Neural progenitor cell (in vitro differentiated cells): ENCODE measurements at regions not wholly inside any gene's neighbourhood (a gene's known extent, or its start where the extent isn't known, plus 50 kb on each side); places are given as distances from the start of the nearest gene placed in this dataset.

Experiments
- DNase-seq: peaks from one replicate; pipeline ENCODE4 v3.0.0-alpha.2; 2016; ENCODE audit warnings: low spot score
- H2AFZ ChIP-seq: fragments of 200-600 bp; sonication (generic); replicated peaks from 2 replicates; pipeline ENCODE4 v1.6.1; 2016; ENCODE audit warnings: antibody characterized with exemption
- H3F3A ChIP-seq: fragments of 200-600 bp; sonication (generic); 2 replicates; pipeline ENCODE4 v1.6.1; 2016; ENCODE audit warnings: antibody characterized with exemption, low read depth
- H3K27ac ChIP-seq: fragments of 200-600 bp; sonication (generic); 2 replicates; pipeline ENCODE4 v1.5.1; 2016; ENCODE audit warnings: mild to moderate bottlenecking
- H3K27me3 ChIP-seq: fragments of 200-600 bp; sonication (generic); 2 replicates; pipeline ENCODE4 v1.6.1; 2016; ENCODE audit warnings: mild to moderate bottlenecking, moderate library complexity
- H3K36me3 ChIP-seq: fragments of 200-600 bp; sonication (generic); 2 replicates; pipeline ENCODE4 v1.5.1; 2016
- H3K4me1 ChIP-seq: fragments of 200-600 bp; sonication (generic); 2 replicates; pipeline ENCODE4 v1.6.1; 2016; ENCODE audit warnings: mixed run types
- H3K4me2 ChIP-seq: fragments of 200-600 bp; sonication (generic); 2 replicates; pipeline ENCODE4 v1.6.1; 2016
- H3K4me3 ChIP-seq: fragments of 200-600 bp; sonication (generic); 2 replicates; pipeline ENCODE4 v1.5.1; 2016
- H3K79me2 ChIP-seq: fragments of 200-600 bp; sonication (generic); 2 replicates; pipeline ENCODE4 v1.6.1; 2016; ENCODE audit warnings: low read depth
- H3K9ac ChIP-seq: fragments of 200-600 bp; sonication (generic); 2 replicates; pipeline ENCODE4 v1.6.1; 2016
- H3K9me3 ChIP-seq: fragments of 200-600 bp; sonication (generic); 2 replicates; pipeline ENCODE4 v1.5.1; 2016; ENCODE audit warnings: low read depth
- H4K20me1 ChIP-seq: fragments of 200-600 bp; sonication (generic); 2 replicates; pipeline ENCODE4 v1.6.1; 2016; ENCODE audit warnings: low read depth
- H3K27ac Mint-ChIP-seq: 3 replicates; pipeline ENCODE4 v1.8.0; 2021; ENCODE audit warnings: mixed read lengths
- H3K27me3 Mint-ChIP-seq: 2 replicates; pipeline ENCODE4 v1.8.0; 2022; ENCODE audit warnings: low read depth, mild to moderate bottlenecking, inconsistent platforms, moderate library complexity, mixed read lengths; ENCODE audit not compliant: insufficient read depth
- H3K36me3 Mint-ChIP-seq: 3 replicates; pipeline ENCODE4 v1.8.0; 2021; ENCODE audit warnings: mixed read lengths
- H3K4me1 Mint-ChIP-seq: 3 replicates; pipeline ENCODE4 v1.8.0; 2021; ENCODE audit warnings: mixed read lengths
- H3K4me3 Mint-ChIP-seq: 3 replicates; pipeline ENCODE4 v1.8.0; 2021; ENCODE audit warnings: mild to moderate bottlenecking, moderate library complexity, mixed read lengths
- H3K9me3 Mint-ChIP-seq: 3 replicates; pipeline ENCODE4 v1.8.0; 2020; ENCODE audit warnings: mixed read lengths
- CTCF ChIP-seq: fragments of 200-600 bp; sonication (generic); IDR thresholded peaks from 2 replicates; pipeline ENCODE4 v1.5.1; 2017; ENCODE audit warnings: antibody characterized with exemption, mild to moderate bottlenecking
- EZH2 ChIP-seq: fragments of 200-600 bp; sonication (generic); IDR thresholded peaks from 2 replicates; pipeline ENCODE4 v1.6.1; 2017; ENCODE audit warnings: antibody characterized with exemption, mild to moderate bottlenecking, moderate library complexity
- EZH2phosphoT487 ChIP-seq: fragments of 200-600 bp; sonication (generic); IDR thresholded peaks from 2 replicates; pipeline ENCODE4 v1.6.1; 2017; ENCODE audit warnings: antibody characterized with exemption

- no peaks in the 10 kb centered on the region for H3K36me3 ChIP-seq
- H3K9ac ChIP-seq, result no peak overlapping the region
- H3K4me2 ChIP-seq, result no peak overlapping the region
- no peak overlapping the region for H3K27ac ChIP-seq
- Mint-ChIP-seq H3K27me3 (peaks cover 7% of the 10 kb centered on the region), H3K9me3 (no peaks in the 10 kb centered on the region), H3K4me1 (peaks cover 6% of the 10 kb centered on the region), H3K27ac (no peak overlapping the region), H3K4me3 (no peak overlapping the region), H3K36me3 (no peaks in the 10 kb centered on the region)
- no peaks in the 10 kb centered on the region for H3K27me3 ChIP-seq
- TF ChIP-seq EZH2, result no peak
- no peak for TF ChIP-seq EZH2phosphoT487
- TF ChIP-seq CTCF, result no peak
- no peak overlapping the region for H2AFZ ChIP-seq
- H3F3A ChIP-seq, result no peaks in the 10 kb centered on the region
- H4K20me1 ChIP-seq, result no peaks in the 10 kb centered on the region
- DNase-seq, result no peak
- no peaks in the 10 kb centered on the region for H3K4me1 ChIP-seq
- no peaks in the 10 kb centered on the region for H3K79me2 ChIP-seq
- no peaks in the 10 kb centered on the region for H3K9me3 ChIP-seq
- no peak overlapping the region for H3K4me3 ChIP-seq
Observed at GRCh38 chr7:25964483-25964991, 187.5 kb upstream of the NFE2L3 start.

GRCh38 chr7:25965405-25966123 is 186.4 kb upstream of the NFE2L3 start:
- H3K4me1 ChIP-seq, result no peaks in the 10 kb centered on the region
- H3K9ac ChIP-seq, result no peak overlapping the region
- no peaks in the 10 kb centered on the region for H3K36me3 ChIP-seq
- Mint-ChIP-seq H3K36me3 (no peaks in the 10 kb centered on the region), H3K27me3 (peaks cover 7% of the 10 kb centered on the region), H3K4me1 (peaks cover 6% of the 10 kb centered on the region), H3K4me3 (no peak overlapping the region), H3K27ac (no peak overlapping the region), H3K9me3 (no peaks in the 10 kb centered on the region)
- H3K27ac ChIP-seq, result no peak overlapping the region
- no peaks in the 10 kb centered on the region for H3K79me2 ChIP-seq
- H3K9me3 ChIP-seq, result no peaks in the 10 kb centered on the region
- no peak overlapping the region for H3K4me3 ChIP-seq
- no peak for DNase-seq
- H3K4me2 ChIP-seq, result no peak overlapping the region
- no peak for TF ChIP-seq EZH2phosphoT487
- no peak for TF ChIP-seq CTCF
- TF ChIP-seq EZH2, result no peak
- no peak overlapping the region for H2AFZ ChIP-seq
- H4K20me1 ChIP-seq, result no peaks in the 10 kb centered on the region
- no peaks in the 10 kb centered on the region for H3K27me3 ChIP-seq
- no peaks in the 10 kb centered on the region for H3F3A ChIP-seq

- Mint-ChIP-seq H3K4me3 (no peak overlapping the region), H3K4me1 (peaks cover 6% of the 10 kb centered on the region), H3K36me3 (no peaks in the 10 kb centered on the region), H3K27me3 (peaks cover 5% of the 10 kb centered on the region), H3K27ac (no peak overlapping the region), H3K9me3 (no peaks in the 10 kb centered on the region)
- Histone ChIP-seq H3K9ac (no peak overlapping the region), H3K4me1 (no peaks in the 10 kb centered on the region), H3K4me2 (no peak overlapping the region), H3K27ac (no peak overlapping the region), H4K20me1 (no peaks in the 10 kb centered on the region), H3K9me3 (no peaks in the 10 kb centered on the region), H2AFZ (no peak overlapping the region), H3K27me3 (no peaks in the 10 kb centered on the region), H3K79me2 (no peaks in the 10 kb centered on the region), H3F3A (no peaks in the 10 kb centered on the region), H3K4me3 (no peak overlapping the region), H3K36me3 (no peaks in the 10 kb centered on the region)
- DNase-seq, result no peak
- no peak for TF ChIP-seq EZH2
- no peak for TF ChIP-seq CTCF
- TF ChIP-seq EZH2phosphoT487, result no peak
Observed at GRCh38 chr7:25966469-25966868, 185.5 kb upstream of the NFE2L3 start.
